Stromal cell of bone marrow (primary cell): ENCODE measurements at regions not wholly inside any gene's neighbourhood (a gene's known extent, or its start where the extent isn't known, plus 50 kb on each side); places are given as distances from the start of the nearest gene placed in this dataset.
"Not testable (repeated sequence)": the region's sequence is repeated elsewhere in the genome, so short reads cannot be mapped to it uniquely, and the experiment has no call there.

Source experiments
- DNase-seq: peaks from one replicate; pipeline ENCODE4 v3.0.0-alpha.2; 2012; ENCODE audit warnings: low read depth

- not testable (repeated sequence) for DNase-seq
Observed at GRCh38 chr4:3589946-3590924, 58.0 kb upstream of the LRPAP1 start.

GRCh38 chr4:3589379-3589778, 57.2 kb upstream of the LRPAP1 start:
- not testable (repeated sequence) for DNase-seq

- DNase-seq = not testable (repeated sequence)
Observed at GRCh38 chr4:3588517-3589194, 56.4 kb upstream of the LRPAP1 start.

- not testable (repeated sequence) for DNase-seq
Observed at GRCh38 chr4:3586596-3586995, 54.4 kb upstream of the LRPAP1 start.

GRCh38 chr4:3585567-3585966, 53.3 kb upstream of the LRPAP1 start:
- DNase-seq = not testable (repeated sequence)

GRCh38 chr4:3582091-3582475, 49.9 kb upstream of the LRPAP1 start:
- DNase-seq = no peak
